Thyroid gland (tissue), 4 donors: ENCODE measurements at regions not wholly inside any gene's neighbourhood (a gene's known extent, or its start where the extent isn't known, plus 50 kb on each side); places are given as distances from the start of the nearest gene placed in this dataset.

ENCODE experiments used
- POLR2A ChIP-seq, 2 donors: fragments of 450-650 bp; IDR thresholded peaks; one replicate each; pipeline ENCODE4 v1.6.1; 2017; ENCODE audit warnings: antibody characterized with exemption in 2 of 2, mild to moderate bottlenecking in 2 of 2, moderate library complexity in 1 of 2
- TF ChIP-seq, protein P1 (sequence below), 6 experiments: fragments of 200-600 bp in 3 of 6; fragments of 450-650 bp in 3 of 6; sonication (generic) in 3 of 6; IDR thresholded peaks; one replicate each; pipeline ENCODE4 v1.5.1; 2016 to 2019; ENCODE audit warnings: antibody characterized with exemption in 6 of 6, mild to moderate bottlenecking in 2 of 6, inconsistent platforms in 1 of 6, moderate library complexity in 1 of 6

DNA sequence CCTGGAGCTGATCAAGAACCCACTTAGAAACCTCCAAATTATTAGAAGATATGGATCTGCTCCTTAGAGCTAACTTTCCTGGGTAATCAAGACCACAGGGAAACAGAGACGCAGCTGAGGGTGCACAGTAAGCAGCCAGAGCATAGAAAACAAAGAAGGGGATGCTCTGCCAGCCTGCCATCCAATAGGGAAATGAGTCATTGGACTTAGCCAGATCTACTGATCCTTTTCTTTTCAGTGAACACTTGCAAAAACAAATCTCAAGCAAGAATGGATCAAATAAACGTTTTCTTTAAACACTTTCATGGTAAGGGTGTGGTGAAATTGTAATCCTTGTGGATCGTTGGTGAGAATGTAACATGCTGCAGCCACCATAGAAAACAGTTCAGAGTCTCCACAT is 474.0 kb downstream of the LTN1 start:
- TF ChIP-seq, protein P1, sequence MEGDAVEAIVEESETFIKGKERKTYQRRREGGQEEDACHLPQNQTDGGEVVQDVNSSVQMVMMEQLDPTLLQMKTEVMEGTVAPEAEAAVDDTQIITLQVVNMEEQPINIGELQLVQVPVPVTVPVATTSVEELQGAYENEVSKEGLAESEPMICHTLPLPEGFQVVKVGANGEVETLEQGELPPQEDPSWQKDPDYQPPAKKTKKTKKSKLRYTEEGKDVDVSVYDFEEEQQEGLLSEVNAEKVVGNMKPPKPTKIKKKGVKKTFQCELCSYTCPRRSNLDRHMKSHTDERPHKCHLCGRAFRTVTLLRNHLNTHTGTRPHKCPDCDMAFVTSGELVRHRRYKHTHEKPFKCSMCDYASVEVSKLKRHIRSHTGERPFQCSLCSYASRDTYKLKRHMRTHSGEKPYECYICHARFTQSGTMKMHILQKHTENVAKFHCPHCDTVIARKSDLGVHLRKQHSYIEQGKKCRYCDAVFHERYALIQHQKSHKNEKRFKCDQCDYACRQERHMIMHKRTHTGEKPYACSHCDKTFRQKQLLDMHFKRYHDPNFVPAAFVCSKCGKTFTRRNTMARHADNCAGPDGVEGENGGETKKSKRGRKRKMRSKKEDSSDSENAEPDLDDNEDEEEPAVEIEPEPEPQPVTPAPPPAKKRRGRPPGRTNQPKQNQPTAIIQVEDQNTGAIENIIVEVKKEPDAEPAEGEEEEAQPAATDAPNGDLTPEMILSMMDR (IDR thresholded peaks at IDR 0.05): no peak
- TF ChIP-seq POLR2A (IDR thresholded peaks at IDR 0.05): no peak
